ENCODE measurements at regions not wholly inside any gene's neighbourhood (a gene's known extent, or its start where the extent isn't known, plus 50 kb on each side); places are given as distances from the start of the nearest gene placed in this dataset.

GRCh38 chr18:7382328-7383001 lies 151.6 kb downstream of the LRRC30 start:
- TF ChIP-seq POLR2AphosphoS5 (IDR thresholded peaks at IDR 0.05) (no peak), CTCF (IDR thresholded peaks at IDR 0.05) (no peak), POLR2A (IDR thresholded peaks at IDR 0.05) (no peak)

Data from gastroesophageal sphincter (tissue), 3 donors.